Right lobe of liver (tissue), 4 donors: ENCODE measurements at regions not wholly inside any gene's neighbourhood (a gene's known extent, or its start where the extent isn't known, plus 50 kb on each side); places are given as distances from the start of the nearest gene placed in this dataset.

Experiments
- POLR2A ChIP-seq: fragments of 450-650 bp; IDR thresholded peaks from one replicate; pipeline ENCODE4 v1.6.1; 2017; ENCODE audit warnings: antibody characterized with exemption, mild to moderate bottlenecking
- TF ChIP-seq, protein P1 (sequence below), 4 donors: fragments of 200-600 bp in 3 of 4; fragments of 450-650 bp in 1 of 4; IDR thresholded peaks; one replicate each; pipeline versions ENCODE4 v1.5.1 to v1.8.0; 2016 to 2022; ENCODE audit warnings: antibody characterized with exemption in 4 of 4, mild to moderate bottlenecking in 2 of 4
- donor health status: DM: no; HTN: no; CAD: no.
- donor health status: DM: no; HTN: no; CAD: no.
- donor health status: DM: no; HTN: yes; CAD: no.

DNA sequence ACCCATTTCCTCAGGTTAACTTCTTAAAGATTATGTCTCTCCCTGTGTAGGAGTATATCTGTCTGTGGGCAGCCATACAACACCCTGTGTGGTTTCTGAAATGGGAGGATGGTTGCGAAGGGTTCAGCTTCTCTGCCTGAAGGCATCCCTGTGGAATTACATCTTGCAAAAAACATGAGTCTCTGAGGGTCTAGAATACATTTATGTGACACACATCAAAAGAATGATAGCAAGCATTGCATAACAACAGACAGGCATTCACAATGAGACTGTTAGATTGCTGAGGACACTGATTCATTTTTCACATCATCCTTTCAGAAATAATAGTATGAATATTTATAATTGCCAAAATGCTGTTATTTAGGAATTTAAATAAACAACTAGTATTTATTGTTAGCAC lies 670.9 kb downstream of the HTR1B start:
- TF ChIP-seq, protein P1, sequence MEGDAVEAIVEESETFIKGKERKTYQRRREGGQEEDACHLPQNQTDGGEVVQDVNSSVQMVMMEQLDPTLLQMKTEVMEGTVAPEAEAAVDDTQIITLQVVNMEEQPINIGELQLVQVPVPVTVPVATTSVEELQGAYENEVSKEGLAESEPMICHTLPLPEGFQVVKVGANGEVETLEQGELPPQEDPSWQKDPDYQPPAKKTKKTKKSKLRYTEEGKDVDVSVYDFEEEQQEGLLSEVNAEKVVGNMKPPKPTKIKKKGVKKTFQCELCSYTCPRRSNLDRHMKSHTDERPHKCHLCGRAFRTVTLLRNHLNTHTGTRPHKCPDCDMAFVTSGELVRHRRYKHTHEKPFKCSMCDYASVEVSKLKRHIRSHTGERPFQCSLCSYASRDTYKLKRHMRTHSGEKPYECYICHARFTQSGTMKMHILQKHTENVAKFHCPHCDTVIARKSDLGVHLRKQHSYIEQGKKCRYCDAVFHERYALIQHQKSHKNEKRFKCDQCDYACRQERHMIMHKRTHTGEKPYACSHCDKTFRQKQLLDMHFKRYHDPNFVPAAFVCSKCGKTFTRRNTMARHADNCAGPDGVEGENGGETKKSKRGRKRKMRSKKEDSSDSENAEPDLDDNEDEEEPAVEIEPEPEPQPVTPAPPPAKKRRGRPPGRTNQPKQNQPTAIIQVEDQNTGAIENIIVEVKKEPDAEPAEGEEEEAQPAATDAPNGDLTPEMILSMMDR (IDR thresholded peaks at IDR 0.05) = no peak
- no peak for TF ChIP-seq POLR2A
